HFFc6 (cell line): ENCODE measurements at regions not wholly inside any gene's neighbourhood (a gene's known extent, or its start where the extent isn't known, plus 50 kb on each side); places are given as distances from the start of the nearest gene placed in this dataset.

Experiments
- DNase-seq: peaks from one replicate; pipeline ENCODE4 v3.0.0-alpha.2; 2018
- H3K27ac Mint-ChIP-seq: 2 replicates; pipeline ENCODE4 v1.8.0; 2020; ENCODE audit warnings: mild to moderate bottlenecking, mixed read lengths
- H3K27me3 Mint-ChIP-seq: 2 replicates; pipeline ENCODE4 v1.8.0; 2021; ENCODE audit warnings: mild to moderate bottlenecking, moderate library complexity, mixed read lengths; ENCODE audit not compliant: insufficient read depth
- H3K36me3 Mint-ChIP-seq: 2 replicates; pipeline ENCODE4 v1.8.0; 2021; ENCODE audit warnings: low read depth, mixed read lengths
- H3K4me1 Mint-ChIP-seq: 2 replicates; pipeline ENCODE4 v1.8.0; 2020; ENCODE audit warnings: low read depth, mixed read lengths
- H3K4me3 Mint-ChIP-seq: 2 replicates; pipeline ENCODE4 v1.8.0; 2020; ENCODE audit warnings: mild to moderate bottlenecking, moderate library complexity, mixed read lengths
- H3K9me3 Mint-ChIP-seq: 2 replicates; pipeline ENCODE4 v1.8.0; 2020; ENCODE audit warnings: mild to moderate bottlenecking, mixed read lengths
- CTCF ChIP-seq: fragments of 200-600 bp; sonication (generic); IDR thresholded peaks from 2 replicates; pipeline ENCODE4 v1.5.0; 2021; ENCODE audit warnings: antibody characterized with exemption, mild to moderate bottlenecking

- H3K4me3 Mint-ChIP-seq: no peak overlapping the region
- H3K36me3 Mint-ChIP-seq: no peaks in the 10 kb centered on the region
- DNase-seq: no peak
- TF ChIP-seq CTCF: no peak
- peak overlapping the region; percentile 94 for H3K27ac Mint-ChIP-seq
- peaks cover 8% of the 10 kb centered on the region for H3K27me3 Mint-ChIP-seq
- no peaks in the 10 kb centered on the region; the same call in 1 of the 2 replicates for H3K9me3 Mint-ChIP-seq
- peaks cover 28% of the 10 kb centered on the region for H3K4me1 Mint-ChIP-seq
These were observed 78.3 kb downstream of the PSMG1 start for GRCh38 chr21:39104911-39105310.

- H3K4me1 Mint-ChIP-seq: peaks cover 28% of the 10 kb centered on the region
- peak; percentile 28 for DNase-seq
- peak overlapping the region; percentile 94 for H3K27ac Mint-ChIP-seq
- H3K36me3 Mint-ChIP-seq: no peaks in the 10 kb centered on the region
- H3K9me3 Mint-ChIP-seq: no peaks in the 10 kb centered on the region
- no peak for TF ChIP-seq CTCF
- H3K27me3 Mint-ChIP-seq: peaks cover 8% of the 10 kb centered on the region
- peak overlapping the region; percentile 79 for H3K4me3 Mint-ChIP-seq
These were observed 79.6 kb downstream of the PSMG1 start for GRCh38 chr21:39103689-39104088.

- H3K4me3 Mint-ChIP-seq: no peak overlapping the region
- H3K36me3 Mint-ChIP-seq: no peaks in the 10 kb centered on the region
- DNase-seq: no peak
- no peaks in the 10 kb centered on the region for H3K9me3 Mint-ChIP-seq
- no peak for TF ChIP-seq CTCF
- H3K27me3 Mint-ChIP-seq: peaks cover 1% of the 10 kb centered on the region; the same call in 1 of the 2 replicates
- H3K27ac Mint-ChIP-seq: no peak overlapping the region
- H3K4me1 Mint-ChIP-seq: peaks cover 28% of the 10 kb centered on the region
These were observed 83.4 kb downstream of the PSMG1 start for GRCh38 chr21:39099859-39100258.

- Mint-ChIP-seq H3K36me3 (no peaks in the 10 kb centered on the region), H3K27me3 (peaks cover 4% of the 10 kb centered on the region), H3K9me3 (no peaks in the 10 kb centered on the region), H3K4me1 (peaks cover 24% of the 10 kb centered on the region), H3K4me3 (no peak overlapping the region), H3K27ac (no peak overlapping the region)
- no peak for DNase-seq
- TF ChIP-seq CTCF: no peak
These were observed 84.5 kb downstream of the PSMG1 start for GRCh38 chr21:39098696-39099200.

- no peak overlapping the region for H3K4me3 Mint-ChIP-seq
- no peak for TF ChIP-seq CTCF
- H3K36me3 Mint-ChIP-seq: no peaks in the 10 kb centered on the region
- no peaks in the 10 kb centered on the region for H3K9me3 Mint-ChIP-seq
- peaks cover 8% of the 10 kb centered on the region for H3K27me3 Mint-ChIP-seq
- no peak for DNase-seq
- no peak overlapping the region for H3K27ac Mint-ChIP-seq
- peaks cover 17% of the 10 kb centered on the region for H3K4me1 Mint-ChIP-seq
These were observed 85.3 kb downstream of the PSMG1 start for GRCh38 chr21:39097981-39098380.

- H3K27me3 Mint-ChIP-seq: peaks cover 8% of the 10 kb centered on the region
- no peak overlapping the region for H3K4me3 Mint-ChIP-seq
- no peaks in the 10 kb centered on the region for H3K9me3 Mint-ChIP-seq
These were observed 85.9 kb downstream of the PSMG1 start for GRCh38 chr21:39097335-39097861.

More at GRCh38 chr21:39097335-39097861, 85.9 kb downstream of the PSMG1 start:
- no peak for DNase-seq
- TF ChIP-seq CTCF: no peak
- Mint-ChIP-seq H3K27ac (no peak overlapping the region), H3K4me1 (peaks cover 16% of the 10 kb centered on the region), H3K36me3 (no peaks in the 10 kb centered on the region)
